Liver (tissue), 2 donors: ENCODE measurements at regions not wholly inside any gene's neighbourhood (a gene's known extent, or its start where the extent isn't known, plus 50 kb on each side); places are given as distances from the start of the nearest gene placed in this dataset.

Source experiments
- MAX ChIP-seq: IDR thresholded peaks from 2 replicates; pipeline ENCODE4 v1.6.1; 2016; ENCODE audit warnings: antibody characterized with exemption
- SP1 ChIP-seq: IDR thresholded peaks from 2 replicates; pipeline ENCODE4 v1.6.1; 2018; ENCODE audit warnings: antibody characterized with exemption, mild to moderate bottlenecking
- donor health status: healthy.

- no peak for TF ChIP-seq MAX
- no peak for TF ChIP-seq SP1
Observed at GRCh38 chr2:216784456-216784855, 75.4 kb downstream of the TNP1 start.
